K562 (cell line): ENCODE measurements at regions not wholly inside any gene's neighbourhood (a gene's known extent, or its start where the extent isn't known, plus 50 kb on each side); places are given as distances from the start of the nearest gene placed in this dataset.

Experiments
- ATAC-seq: fragments of 200-7000 bp; cut with Tn5 transposase; 3 replicates; pipeline ENCODE4 v1.9.1; 2020; ENCODE audit warnings: moderate library complexity
- BruUV-seq: library from RNA; stranded (reverse); fragments of 400-500 nt; replicated peaks from 2 replicates; lab custom pipeline; 2021; lab: Mats Ljungman, UMichigan
- CTCF ChIA-PET: fragments of 300-600 bp; formaldehyde crosslinking; extraction: SDS; loops from one replicate; lab custom pipeline; 2021; ENCODE audit warnings: low intra/inter-chr PET ratio; lab: Yijun Ruan, JAX
- POLR2A ChIA-PET: fragments of 300-600, 350-650 bp; sonication (Branson Sonifier 250); formaldehyde crosslinking; extraction: SDS; loops from one replicate; lab custom pipeline; 2021; ENCODE audit warnings: antibody characterized with exemption, inconsistent platforms; lab: Yijun Ruan, JAX
- DNase-seq, 4 experiments: peaks; one replicate each; pipeline versions ENCODE4 v3.0.0 to v3.0.0-alpha.2; 2011 to 2018; ENCODE audit warnings: low spot score in 3 of 4, mixed read lengths in 3 of 4; ENCODE audit errors: extremely low read depth in 1 of 4
- FAIRE-seq: peaks from 2 replicates; lab custom pipeline; 2011; peaks lifted over from hg19 to GRCh38; lab: Jason Lieb, UNC
- H2AFZ ChIP-seq: 2 replicates; pipeline ENCODE4 v1.6.0; 2011; ENCODE audit warnings: low read depth, low read length, control low read depth, inconsistent platforms
- H3K27ac ChIP-seq: fragments of 200-600 bp; 3 replicates; pipeline ENCODE4 v1.8.0; 2011; ENCODE audit warnings: low read depth, mild to moderate bottlenecking, control low read depth, inconsistent platforms, low read length, moderate library complexity, mixed read lengths; ENCODE audit errors: extremely low read depth
- H3K27me3 ChIP-seq, 2 experiments: fragments of 300-600 bp in 1 of 2; 2 replicates in 1 of 2; 3 replicates in 1 of 2; pipeline versions ENCODE4 v1.6.0 to v1.8.0; 2011; ENCODE audit warnings: inconsistent platforms in 2 of 2, low read length in 2 of 2, mild to moderate bottlenecking in 1 of 2, mixed read lengths in 1 of 2, moderate library complexity in 1 of 2; ENCODE audit not compliant: control insufficient read depth in 2 of 2, insufficient read depth in 2 of 2
- H3K36me3 ChIP-seq: fragments of 300-600 bp; 3 replicates; pipeline ENCODE4 v1.8.0; 2011; ENCODE audit warnings: mild to moderate bottlenecking, low read length, inconsistent platforms; ENCODE audit not compliant: control insufficient read depth, insufficient read depth
- H3K4me1 ChIP-seq, 2 experiments: fragments of 200-600 bp in 1 of 2; replicated peaks in 1 of 2; 2 replicates in 1 of 2; 3 replicates in 1 of 2; pipeline versions ENCODE4 v1.5.1 to v1.8.0; 2011; ENCODE audit warnings: inconsistent platforms in 2 of 2, low read length in 2 of 2, mild to moderate bottlenecking in 1 of 2, mixed read lengths in 1 of 2, moderate library complexity in 1 of 2; ENCODE audit not compliant: control insufficient read depth in 2 of 2, insufficient read depth in 2 of 2
- H3K4me2 ChIP-seq: 2 replicates; pipeline ENCODE4 v1.6.1; 2011; ENCODE audit warnings: low read length, control low read depth, inconsistent platforms, mixed read lengths; ENCODE audit not compliant: insufficient read depth
- H3K4me3 ChIP-seq: fragments of 200-600 bp; sonication (generic), shearing (Covaris generic); 2 replicates; pipeline ENCODE4 v1.5.1; 2016; ENCODE audit warnings: control low read depth, inconsistent platforms
- H3K79me2 ChIP-seq: fragments of 200-600 bp; 3 replicates; pipeline ENCODE4 v1.8.0; 2011; ENCODE audit warnings: low read length, inconsistent platforms; ENCODE audit not compliant: control insufficient read depth, insufficient read depth
- H3K9ac ChIP-seq, 2 experiments: 2 replicates each; pipeline versions ENCODE4 v1.6.0 to v1.6.1; 2011; ENCODE audit warnings: low read depth in 2 of 2, low read length in 2 of 2, control low read depth in 1 of 2, inconsistent platforms in 1 of 2, mild to moderate bottlenecking in 1 of 2, mixed read lengths in 1 of 2; ENCODE audit not compliant: insufficient read depth in 1 of 2
- H3K9me1 ChIP-seq: one replicate; pipeline ENCODE4 v1.6.0; 2011; ENCODE audit warnings: inconsistent platforms, mild to moderate bottlenecking, low read length, moderate library complexity; ENCODE audit not compliant: control insufficient read depth, insufficient read depth
- H3K9me3 ChIP-seq: replicated peaks from 2 replicates; pipeline ENCODE4 v1.5.1; 2011; ENCODE audit warnings: low read depth, low read length, inconsistent platforms; ENCODE audit not compliant: control insufficient read depth, insufficient read depth
- H4K20me1 ChIP-seq: replicated peaks from 2 replicates; pipeline ENCODE4 v1.6.1; 2011; ENCODE audit warnings: low read length, inconsistent platforms, mixed read lengths; ENCODE audit not compliant: control insufficient read depth, insufficient read depth
- CEBPG ChIP-seq, 3 experiments: fragments of 200-800 bp in 1 of 3; sonication (Bioruptor generic) in 1 of 3; sonication (generic) in 1 of 3; formaldehyde crosslinking in 1 of 3; IDR thresholded peaks in 2 of 3; conservative IDR thresholded peaks in 1 of 3; 2 replicates each; pipeline versions ENCODE4 v1.6.1 to v1.8.0; 2016 to 2022; ENCODE audit warnings: missing compliant biosample characterization in 2 of 3, missing genetic modification characterization in 2 of 3, mild to moderate bottlenecking in 1 of 3, missing genetic modification reagents in 1 of 3
- E2F8 ChIP-seq: fragments of 450-650 bp; IDR thresholded peaks from 2 replicates; pipeline ENCODE4 v1.7.1; 2018; ENCODE audit warnings: mild to moderate bottlenecking, low read depth; ENCODE audit not compliant: partially characterized antibody
- ETS1 ChIP-seq: conservative IDR thresholded peaks from 2 replicates; pipeline ENCODE4 v1.6.1; 2011; ENCODE audit warnings: low read depth, mild to moderate bottlenecking, low read length; ENCODE audit not compliant: control insufficient read depth
- GTF2E2 ChIP-seq: fragments of 200-800 bp; sonication (Bioruptor generic); IDR thresholded peaks from 2 replicates; pipeline ENCODE4 v1.6.1; 2016; ENCODE audit warnings: missing genetic modification characterization, missing compliant biosample characterization
- HEY1 ChIP-seq: fragments of 250-450 bp; sonication (Bioruptor Pico); IDR thresholded peaks from 2 replicates; pipeline ENCODE4 v1.5.0; 2020; ENCODE audit warnings: mild to moderate bottlenecking, moderate library complexity, borderline replicate concordance
- MTA1 ChIP-seq: fragments of 450-650 bp; IDR thresholded peaks from 2 replicates; pipeline ENCODE4 v1.6.1; 2017; ENCODE audit warnings: borderline replicate concordance
- NCOA6 ChIP-seq: fragments of 450-650 bp; IDR thresholded peaks from 2 replicates; pipeline ENCODE4 v1.6.1; 2017; ENCODE audit warnings: mild to moderate bottlenecking
- POLR2A ChIP-seq: fragments of 450-650 bp; conservative IDR thresholded peaks from 2 replicates; pipeline ENCODE4 v1.6.1; 2016
- RCOR1 ChIP-seq, 2 experiments: IDR thresholded peaks; 2 replicates each; pipeline ENCODE4 v1.6.1; 2012; ENCODE audit warnings: low read depth in 2 of 2, low read length in 2 of 2, borderline replicate concordance in 1 of 2, improper control_type of control experiment in 1 of 2
- SETDB1 ChIP-seq: IDR thresholded peaks from one replicate; pipeline ENCODE4 v1.6.1; 2012; ENCODE audit warnings: low read length, control low read depth, inconsistent platforms
- ZNF318 ChIP-seq, 2 experiments: fragments of 450-650 bp; IDR thresholded peaks; 2 replicates each; pipeline ENCODE4 v1.6.1; 2016; ENCODE audit warnings: mild to moderate bottlenecking in 2 of 2, borderline replicate concordance in 1 of 2, low read depth in 1 of 2, moderate library complexity in 1 of 2
- WGBS: fragments of 100-300 bp; shearing (Covaris generic); methylation state at CpG from one replicate; pipeline ENCODE4 v1.1.6; 2016; ENCODE audit warnings: low coverage, mixed read lengths; ENCODE audit not compliant: insufficient coverage; ENCODE audit errors: missing lambda C conversion rate; 5-methylcytosine and 5-hydroxymethylcytosine counted together
- in situ Hi-C: fragments of 300-500 bp; cut with MboI; formaldehyde crosslinking; loops from 4 replicates; pipeline ENCODE4 v1.15.0; 2018; ENCODE audit warnings: inconsistent platforms, mixed read lengths
- intact Hi-C: fragments of 100-400 bp; cut with micrococcal nuclease; formaldehyde crosslinking; loops from 2 replicates; pipeline ENCODE4 v1.14.2; 2022

- no peak overlapping the region for H3K9ac ChIP-seq
- no peaks in the 10 kb centered on the region for H3K36me3 ChIP-seq
- intact Hi-C loops: no loop called here
- H2AFZ ChIP-seq: no peak overlapping the region
- in situ Hi-C loops: no loop called here
- FAIRE-seq (no peak), DNase-seq (no peak), ATAC-seq (no peak)
- BruUV-seq: no TSS peak
- WGBS: 0% methylated on average over 1 of the region's 1 CpG
- H3K4me1 ChIP-seq: no peaks in the 10 kb centered on the region
- no peaks in the 10 kb centered on the region for H3K9me1 ChIP-seq
- POLR2A ChIA-PET: no interaction called here
- H4K20me1 ChIP-seq: no peaks in the 10 kb centered on the region
- H3K4me3 ChIP-seq: no peak overlapping the region
- H3K9me3 ChIP-seq: no peaks in the 10 kb centered on the region
- no peaks in the 10 kb centered on the region for H3K27me3 ChIP-seq
- CTCF ChIA-PET: no interaction called here
- no peak overlapping the region for H3K27ac ChIP-seq
- no peak overlapping the region for H3K4me2 ChIP-seq
- no peaks in the 10 kb centered on the region for H3K79me2 ChIP-seq
- TF ChIP-seq ETS1 (no peak), CEBPG (CRISPR knock-in tag; IDR thresholded peaks at IDR 0.05) (no peak), CEBPG (tag; conservative IDR thresholded peaks at IDR 0.05 in 1 of 2, IDR thresholded peaks at IDR 0.05 in 1 of 2) (no peak), HEY1 (CRISPR knock-in tag) (no peak), ZNF318 (IDR thresholded peaks at IDR 0.05; ENCODE audit: borderline replicate concordance in 1 of 2, low read depth in 1 of 2) (no peak), GTF2E2 (tag) (no peak), NCOA6 (no peak), RCOR1 (IDR thresholded peaks at IDR 0.05; ENCODE audit: borderline replicate concordance in 1 of 2, low read depth in 2 of 2, low read length in 2 of 2) (no peak), MTA1 (no peak), SETDB1 (no peak), E2F8 (no peak), POLR2A (no peak)
Observed at GRCh38 chr20:11846131-11846530, 71.6 kb upstream of the BTBD3 start.
